HCT116 (cell line): ENCODE measurements at regions not wholly inside any gene's neighbourhood (a gene's known extent, or its start where the extent isn't known, plus 50 kb on each side); places are given as distances from the start of the nearest gene placed in this dataset.
"Not testable (repeated sequence)": the region's sequence is repeated elsewhere in the genome, so short reads cannot be mapped to it uniquely, and the experiment has no call there.

Experiments
- ATAC-seq: fragments of 200-7000 bp; cut with Tn5 transposase; 2 replicates; pipeline ENCODE4 v1.9.1; 2020; ENCODE audit warnings: mild to moderate bottlenecking, moderate library complexity
- BruUV-seq: library from RNA; stranded (reverse); fragments of 400-500 nt; replicated peaks from 2 replicates; lab custom pipeline; 2021; lab: Mats Ljungman, UMichigan
- CTCF ChIA-PET: fragments of 300-600 bp; sonication (Branson Sonifier 250); formaldehyde crosslinking; loops from one replicate; lab custom pipeline; 2021; ENCODE audit warnings: antibody characterized with exemption; lab: Charles Lee
- POLR2A ChIA-PET: fragments of 300-600, 350-600 bp; sonication (Branson Sonifier 250); formaldehyde crosslinking; loops from one replicate; lab custom pipeline; 2021; ENCODE audit warnings: antibody characterized with exemption; lab: Charles Lee
- RAD21 ChIA-PET, 2 experiments: fragments of 300-600 bp; sonication (Branson Sonifier 250); formaldehyde crosslinking; loops; one replicate each; lab custom pipeline; 2023; ENCODE audit warnings: low total read pairs in 2 of 2; ENCODE audit not compliant: uncharacterized antibody in 2 of 2, unreplicated experiment in 2 of 2, low non-redundant PET in 1 of 2; lab: Charles Lee
- DNase-seq: peaks from one replicate; pipeline ENCODE4 v3.0.0-alpha.2; 2010; ENCODE audit warnings: low read depth, low spot score
- H2AFZ ChIP-seq: fragments of 200-600 bp; shearing (Covaris generic), sonication (generic); 2 replicates; pipeline ENCODE4 v1.6.1; 2017; ENCODE audit warnings: low read depth, mixed run types, mixed read lengths, antibody characterized with exemption, low read length; ENCODE audit not compliant: poor library complexity, severe bottlenecking
- H3K27ac ChIP-seq: 2 replicates; pipeline ENCODE4 v1.5.1; 2012; ENCODE audit warnings: low read depth, low read length
- H3K27me3 ChIP-seq: fragments of 200-600 bp; sonication (generic); 2 replicates; pipeline ENCODE4 v1.6.1; 2016; ENCODE audit warnings: mixed run types, low read length, mixed read lengths; ENCODE audit not compliant: insufficient read depth
- H3K36me3 ChIP-seq, 2 experiments: fragments of 200-500 bp in 1 of 2; fragments of 200-600 bp in 1 of 2; sonication (Bioruptor generic) in 1 of 2; sonication (generic) in 1 of 2; 2 replicates each; pipeline versions ENCODE4 v1.5.1 to v1.6.1; 2014 to 2016; ENCODE audit warnings: low read length in 2 of 2, inconsistent platforms in 1 of 2, mixed read lengths in 1 of 2, mixed run types in 1 of 2; ENCODE audit not compliant: insufficient read depth in 2 of 2, control insufficient read depth in 1 of 2
- H3K4me1 ChIP-seq, 2 experiments: fragments of 200-600 bp in 1 of 2; sonication (generic) in 1 of 2; 2 replicates each; pipeline versions ENCODE4 v1.5.1 to v1.6.1; 2012 to 2017; ENCODE audit warnings: low read length in 2 of 2, inconsistent platforms in 1 of 2, mild to moderate bottlenecking in 1 of 2, mixed read lengths in 1 of 2, mixed run types in 1 of 2, moderate library complexity in 1 of 2; ENCODE audit not compliant: insufficient read depth in 2 of 2, control insufficient read depth in 1 of 2
- H3K4me2 ChIP-seq: fragments of 200-600 bp; sonication (generic); 2 replicates; pipeline ENCODE4 v1.6.1; 2017; ENCODE audit warnings: mixed run types, low read length, mixed read lengths
- H3K4me3 ChIP-seq, 2 experiments: fragments of 200-600 bp in 1 of 2; sonication (generic) in 1 of 2; replicated peaks in 1 of 2; 2 replicates each; pipeline ENCODE4 v1.5.1; 2011 to 2016; ENCODE audit warnings: low read length in 2 of 2, control low read depth in 1 of 2, low read depth in 1 of 2, mild to moderate bottlenecking in 1 of 2, mixed read lengths in 1 of 2, mixed run types in 1 of 2
- H3K79me2 ChIP-seq: fragments of 200-600 bp; sonication (generic); 2 replicates; pipeline ENCODE4 v1.6.1; 2017; ENCODE audit warnings: mild to moderate bottlenecking, mixed run types, low read length, moderate library complexity, mixed read lengths; ENCODE audit not compliant: insufficient read depth
- H3K9ac ChIP-seq: fragments of 200-600 bp; sonication (generic); 2 replicates; pipeline ENCODE4 v1.6.1; 2016; ENCODE audit warnings: low read length, mixed read lengths
- H3K9me2 ChIP-seq: fragments of 200-600 bp; sonication (generic), shearing (Covaris generic); 2 replicates; pipeline ENCODE4 v1.6.1; 2017; ENCODE audit warnings: mixed run types, mild to moderate bottlenecking, moderate library complexity; ENCODE audit not compliant: insufficient read depth
- H3K9me3 ChIP-seq, 2 experiments: fragments of 200-500 bp in 1 of 2; fragments of 200-600 bp in 1 of 2; sonication (Bioruptor generic) in 1 of 2; sonication (generic) in 1 of 2; 2 replicates each; pipeline ENCODE4 v1.6.1; 2014 to 2017; ENCODE audit warnings: low read length in 2 of 2, mixed read lengths in 2 of 2, inconsistent platforms in 1 of 2, low read depth in 1 of 2, mild to moderate bottlenecking in 1 of 2, mixed run types in 1 of 2, moderate library complexity in 1 of 2; ENCODE audit not compliant: control insufficient read depth in 1 of 2, insufficient read depth in 1 of 2
- H4K20me1 ChIP-seq: fragments of 200-600 bp; sonication (generic), shearing (Covaris generic); 2 replicates; pipeline ENCODE4 v1.6.1; 2017; ENCODE audit warnings: mixed run types, mild to moderate bottlenecking, moderate library complexity; ENCODE audit not compliant: insufficient read depth
- ATF3 ChIP-seq: IDR thresholded peaks from 2 replicates; pipeline ENCODE4 v1.6.1; 2012
- CBX3 ChIP-seq: IDR thresholded peaks from 2 replicates; pipeline ENCODE4 v1.6.1; 2012; ENCODE audit warnings: low read depth
- EGR1 ChIP-seq: IDR thresholded peaks from 2 replicates; pipeline ENCODE4 v1.6.1; 2012; ENCODE audit warnings: low read depth
- ELF1 ChIP-seq: IDR thresholded peaks from 2 replicates; pipeline ENCODE4 v1.6.1; 2012; ENCODE audit warnings: low read depth, borderline replicate concordance
- EZH2 ChIP-seq: fragments of 200-600 bp; sonication (generic); IDR thresholded peaks from 2 replicates; pipeline ENCODE4 v1.6.1; 2017; ENCODE audit warnings: antibody characterized with exemption, mixed run types
- FOSL1 ChIP-seq: IDR thresholded peaks from 2 replicates; pipeline ENCODE4 v1.6.1; 2012; ENCODE audit warnings: low read depth
- JUND ChIP-seq: IDR thresholded peaks from 2 replicates; pipeline ENCODE4 v1.6.1; 2012
- MAX ChIP-seq: IDR thresholded peaks from 2 replicates; pipeline ENCODE4 v1.6.1; 2012
- RAD21 ChIP-seq: IDR thresholded peaks from 2 replicates; pipeline ENCODE4 v1.6.1; 2012; ENCODE audit warnings: low read depth, mild to moderate bottlenecking
- REST ChIP-seq: IDR thresholded peaks from 2 replicates; pipeline ENCODE4 v1.6.1; 2012; ENCODE audit warnings: low read depth
- SP1 ChIP-seq: IDR thresholded peaks from 2 replicates; pipeline ENCODE4 v1.6.1; 2012; ENCODE audit warnings: low read depth
- SRF ChIP-seq: IDR thresholded peaks from 2 replicates; pipeline ENCODE4 v1.6.1; 2012; ENCODE audit warnings: low read depth
- YY1 ChIP-seq: IDR thresholded peaks from 2 replicates; pipeline ENCODE4 v1.6.1; 2011; ENCODE audit warnings: low read length, low read depth, moderate library complexity, mild to moderate bottlenecking; ENCODE audit not compliant: insufficient replicate concordance; ENCODE audit errors: extremely low read depth
- ZNF274 ChIP-seq: fragments of 200-500 bp; sonication (Bioruptor generic); IDR thresholded peaks from 2 replicates; pipeline ENCODE4 v1.6.1; 2014; ENCODE audit warnings: mild to moderate bottlenecking, low read depth, low read length, inconsistent platforms
- intact Hi-C: fragments of 100-400 bp; cut with micrococcal nuclease; formaldehyde crosslinking; loops from 2 replicates; pipeline ENCODE4 v1.10.0; 2022

- H3K27me3 ChIP-seq, result no peaks in the 10 kb centered on the region
- no peak overlapping the region for H3K4me3 ChIP-seq
- H3K9me2 ChIP-seq, result no peaks in the 10 kb centered on the region
- no peak for DNase-seq
- no peaks in the 10 kb centered on the region for H3K79me2 ChIP-seq
- no peak overlapping the region for H3K27ac ChIP-seq
- POLR2A ChIA-PET, result no interaction called here
- H3K9me3 ChIP-seq, result no peaks in the 10 kb centered on the region
- no peak overlapping the region for H3K9ac ChIP-seq
- H3K4me2 ChIP-seq, result no peak overlapping the region
- no TSS peak for BruUV-seq
- no peaks in the 10 kb centered on the region for H3K4me1 ChIP-seq
- H3K36me3 ChIP-seq, result no peaks in the 10 kb centered on the region
- RAD21 ChIA-PET, result no interaction called here
- CTCF ChIA-PET, result no interaction called here
- intact Hi-C loops, result no loop called here
- H2AFZ ChIP-seq, result no peak overlapping the region
- ATAC-seq, result no peak
- TF ChIP-seq ZNF274 (no peak), RAD21 (no peak), ELF1 (no peak), YY1 (no peak), EZH2 (no peak), SRF (no peak), EGR1 (no peak), ATF3 (no peak), MAX (no peak), FOSL1 (no peak), REST (no peak), CBX3 (no peak), SP1 (no peak), JUND (no peak)
- no peaks in the 10 kb centered on the region for H4K20me1 ChIP-seq
These were observed 102.2 kb upstream of the DAB2 start for GRCh38 chr5:39526914-39527477.

- H3K9me2 ChIP-seq, POLR2A ChIA-PET, ATAC-seq, H3K4me3 ChIP-seq, H3K4me1 ChIP-seq, intact Hi-C loops, DNase-seq, H3K36me3 ChIP-seq, H2AFZ ChIP-seq, H3K27ac ChIP-seq, H3K9ac ChIP-seq, H3K9me3 ChIP-seq, H3K27me3 ChIP-seq, H3K4me2 ChIP-seq, RAD21 ChIA-PET, H4K20me1 ChIP-seq, H3K79me2 ChIP-seq, BruUV-seq: not testable (repeated sequence)
- CTCF ChIA-PET, result interaction anchor here (1.4 kb wide), 1 partner anchor 22 kb away, joined by 4 read pairs; no protein-coding TSS in a partner anchor
These were observed 101.0 kb upstream of the DAB2 start for GRCh38 chr5:39525781-39526180.
